C4-2B (cell line): ENCODE measurements at regions not wholly inside any gene's neighbourhood (a gene's known extent, or its start where the extent isn't known, plus 50 kb on each side); places are given as distances from the start of the nearest gene placed in this dataset.
"Not testable (repeated sequence)": the region's sequence is repeated elsewhere in the genome, so short reads cannot be mapped to it uniquely, and the experiment has no call there.

Experiments
- CTCF ChIP-seq: fragments of 450-650 bp; conservative IDR thresholded peaks from 2 replicates; pipeline ENCODE4 v1.5.1; 2017; ENCODE audit warnings: mild to moderate bottlenecking
- ZFX ChIP-seq: fragments of 450-650 bp; IDR thresholded peaks from 2 replicates; pipeline ENCODE4 v1.6.1; 2017

- not testable (repeated sequence) for TF ChIP-seq CTCF, ZFX
These were observed 117.0 kb upstream of the ASB18 start for GRCh38 chr2:236381253-236381652.
